ENCODE measurements at regions not wholly inside any gene's neighbourhood (a gene's known extent, or its start where the extent isn't known, plus 50 kb on each side); places are given as distances from the start of the nearest gene placed in this dataset.

DNA sequence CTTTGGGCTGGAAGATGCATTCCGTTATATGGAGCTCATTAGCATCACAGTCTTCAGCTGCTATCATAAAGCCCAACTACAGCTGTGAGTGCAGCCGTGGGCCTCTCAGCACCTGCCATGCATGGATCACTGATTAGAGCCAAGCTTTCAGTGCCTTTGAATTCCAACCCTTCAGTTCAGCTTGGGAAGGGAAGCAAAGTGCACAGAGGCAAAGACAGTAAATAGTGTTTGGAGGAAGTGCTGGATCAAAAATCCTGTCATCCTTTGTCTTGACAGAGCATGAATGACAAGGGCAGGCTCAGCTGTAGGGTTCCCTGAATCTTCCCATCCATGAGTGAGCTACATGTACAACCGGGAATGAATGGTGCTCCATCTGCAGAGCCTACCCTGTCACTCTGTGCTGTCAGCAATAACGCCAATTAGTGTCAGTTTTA, 153.7 kb downstream of the DNAJB9 start:
- Mint-ChIP-seq H3K27me3 (no peaks in the 10 kb centered on the region), H3K4me1 (ENCODE audit: low read depth in 2 of 2) (no peaks in the 10 kb centered on the region), H3K9me3 (peaks cover 15% of the 10 kb centered on the region), H3K36me3 (no peaks in the 10 kb centered on the region), H3K4me3 (no peak overlapping the region), H3K27ac (no peak overlapping the region)
- DNase-seq (ENCODE audit: low spot score) (no peak), ATAC-seq (no peak)

- H3K4me3 Mint-ChIP-seq: no peak overlapping the region
- ATAC-seq (no peak), DNase-seq (ENCODE audit: low spot score) (no peak)
- no peaks in the 10 kb centered on the region for H3K4me1 Mint-ChIP-seq (ENCODE audit: low read depth in 2 of 2)
- no peaks in the 10 kb centered on the region for H3K36me3 Mint-ChIP-seq
- no peak overlapping the region for H3K27ac Mint-ChIP-seq
- H3K27me3 Mint-ChIP-seq: no peaks in the 10 kb centered on the region
- peaks cover 14% of the 10 kb centered on the region for H3K9me3 Mint-ChIP-seq
Observed at GRCh38 chr7:108724251-108725100, 154.8 kb downstream of the DNAJB9 start.

DNA sequence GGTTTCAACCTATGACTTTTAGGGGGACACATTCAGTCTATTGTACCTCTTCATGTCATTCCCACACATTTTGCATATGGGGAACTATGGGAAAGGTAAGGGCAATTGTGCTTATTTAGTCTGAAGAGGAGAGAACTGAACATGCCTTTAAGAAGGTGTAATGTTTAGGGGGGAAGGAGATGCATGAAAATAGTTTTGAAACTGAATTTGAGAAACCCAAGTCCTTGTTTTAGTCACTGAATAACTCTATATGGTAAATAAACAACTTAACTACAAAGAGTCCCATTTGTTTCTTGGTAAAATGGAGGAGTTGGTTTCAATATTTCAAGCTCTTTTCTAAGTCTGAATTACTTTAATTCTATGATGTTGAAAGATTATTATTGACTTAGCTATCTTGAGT, 166.1 kb downstream of the DNAJB9 start:
- no peak for DNase-seq (ENCODE audit: low spot score)
- no peak overlapping the region for H3K4me3 Mint-ChIP-seq
- H3K4me1 Mint-ChIP-seq (ENCODE audit: low read depth in 2 of 2): no peaks in the 10 kb centered on the region
- no peaks in the 10 kb centered on the region for H3K36me3 Mint-ChIP-seq
- H3K9me3 Mint-ChIP-seq: peaks cover 17% of the 10 kb centered on the region
- no peak overlapping the region for H3K27ac Mint-ChIP-seq
- no peak for ATAC-seq
- H3K27me3 Mint-ChIP-seq: no peaks in the 10 kb centered on the region

DNA sequence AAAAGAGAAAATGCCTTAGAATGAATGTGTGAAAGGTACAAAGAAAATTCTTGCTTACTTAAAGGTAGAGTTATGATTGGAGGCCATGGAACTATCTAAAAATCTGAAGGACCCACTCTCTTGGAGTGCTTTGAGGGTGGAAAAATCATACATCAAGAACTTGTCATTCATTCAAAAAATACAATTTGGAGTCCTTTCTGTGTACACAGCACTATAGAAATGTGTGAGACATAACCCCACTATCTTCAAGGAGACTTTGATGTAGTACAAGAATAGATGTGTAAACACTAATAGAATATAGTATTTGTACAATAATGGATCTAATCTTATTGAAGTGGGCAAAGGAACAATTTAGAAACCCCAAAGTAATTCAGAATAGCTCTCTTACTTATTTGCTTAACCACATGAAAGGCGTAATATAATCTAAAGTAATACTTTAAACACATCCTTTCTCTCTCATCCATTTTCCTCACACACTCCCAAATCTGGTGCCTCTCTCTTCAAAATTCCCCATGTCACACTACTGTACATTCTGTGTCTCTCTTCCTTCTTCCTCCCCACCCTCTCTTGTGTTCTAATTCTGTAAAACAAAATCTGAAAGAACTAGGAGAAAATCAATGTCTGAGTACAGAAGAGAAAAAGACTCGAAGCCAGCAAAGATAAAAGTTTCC, 166.7 kb downstream of the DNAJB9 start:
- H3K4me1 Mint-ChIP-seq (ENCODE audit: low read depth in 2 of 2): no peaks in the 10 kb centered on the region
- no peak overlapping the region for H3K4me3 Mint-ChIP-seq
- H3K27me3 Mint-ChIP-seq: no peaks in the 10 kb centered on the region
- no peak overlapping the region for H3K27ac Mint-ChIP-seq
- no peak for ATAC-seq
- peaks cover 18% of the 10 kb centered on the region for H3K9me3 Mint-ChIP-seq
- no peak for DNase-seq (ENCODE audit: low spot score)
- no peaks in the 10 kb centered on the region for H3K36me3 Mint-ChIP-seq

DNA sequence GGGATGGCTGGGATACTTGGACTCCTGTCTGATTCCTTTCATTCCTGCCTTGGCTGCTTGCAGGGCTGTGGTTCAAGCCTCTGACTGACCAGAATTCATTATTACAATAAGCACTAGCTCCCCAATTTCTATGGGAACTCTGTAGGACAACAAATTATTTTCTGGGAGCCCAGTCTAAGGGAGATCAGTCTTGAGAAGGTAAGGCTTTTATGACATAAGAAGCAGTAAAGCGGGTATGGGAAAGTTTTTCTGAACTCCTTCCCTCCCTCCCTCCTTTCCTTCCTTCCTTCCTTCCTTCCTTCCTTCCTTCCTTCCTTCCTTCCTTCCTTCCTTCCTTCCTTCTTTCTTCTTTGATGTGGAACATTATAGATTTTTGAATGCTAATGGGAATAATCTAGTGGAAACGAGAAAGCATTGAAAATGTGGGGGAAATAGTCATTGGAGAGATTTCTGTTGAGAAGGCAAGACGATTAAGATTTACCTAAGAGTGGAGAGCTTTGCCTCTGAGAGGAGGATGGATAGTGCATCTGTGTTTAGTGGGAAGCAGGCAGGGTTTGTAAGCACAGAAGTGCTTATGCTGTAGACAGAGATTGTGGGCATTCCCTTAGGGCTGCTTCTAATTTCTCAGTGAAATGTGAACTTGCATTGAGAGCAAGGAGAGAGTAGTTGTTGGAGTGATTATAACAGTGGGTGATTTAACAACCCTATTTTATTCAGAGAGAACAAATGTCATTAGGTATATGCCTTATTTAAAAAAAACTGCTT, 201.5 kb downstream of the DNAJB9 start:
- DNase-seq (ENCODE audit: low spot score) (no peak), ATAC-seq (no peak)
- Mint-ChIP-seq H3K27me3 (no peaks in the 10 kb centered on the region), H3K4me3 (no peak overlapping the region), H3K27ac (no peak overlapping the region), H3K9me3 (peaks cover 3% of the 10 kb centered on the region), H3K36me3 (no peaks in the 10 kb centered on the region), H3K4me1 (ENCODE audit: low read depth in 2 of 2) (no peaks in the 10 kb centered on the region)

DNA sequence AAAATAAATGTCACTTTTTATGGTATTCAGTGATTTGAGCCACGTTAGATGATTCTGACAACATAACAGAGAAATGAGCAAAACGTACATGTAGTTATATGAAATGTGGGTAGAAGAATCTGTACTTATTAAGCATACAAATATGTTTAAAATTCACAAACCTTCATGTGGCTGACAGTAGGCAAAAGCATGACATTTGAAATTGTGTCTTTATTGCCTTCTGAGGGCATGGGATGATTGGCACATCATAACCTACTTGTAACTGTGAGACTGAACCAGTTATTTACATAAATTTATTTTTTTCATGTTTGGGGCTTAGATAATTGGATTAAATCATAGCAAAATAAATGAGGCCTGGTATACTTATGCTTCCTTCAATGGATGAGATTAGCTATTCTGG, 202.2 kb downstream of the DNAJB9 start:
- no peak overlapping the region for H3K4me3 Mint-ChIP-seq
- no peak for DNase-seq (ENCODE audit: low spot score)
- ATAC-seq: no peak
- H3K27ac Mint-ChIP-seq: no peak overlapping the region
- no peaks in the 10 kb centered on the region for H3K4me1 Mint-ChIP-seq (ENCODE audit: low read depth in 2 of 2)
- H3K36me3 Mint-ChIP-seq: no peaks in the 10 kb centered on the region
- no peaks in the 10 kb centered on the region for H3K27me3 Mint-ChIP-seq
- H3K9me3 Mint-ChIP-seq: peaks cover 3% of the 10 kb centered on the region

DNA sequence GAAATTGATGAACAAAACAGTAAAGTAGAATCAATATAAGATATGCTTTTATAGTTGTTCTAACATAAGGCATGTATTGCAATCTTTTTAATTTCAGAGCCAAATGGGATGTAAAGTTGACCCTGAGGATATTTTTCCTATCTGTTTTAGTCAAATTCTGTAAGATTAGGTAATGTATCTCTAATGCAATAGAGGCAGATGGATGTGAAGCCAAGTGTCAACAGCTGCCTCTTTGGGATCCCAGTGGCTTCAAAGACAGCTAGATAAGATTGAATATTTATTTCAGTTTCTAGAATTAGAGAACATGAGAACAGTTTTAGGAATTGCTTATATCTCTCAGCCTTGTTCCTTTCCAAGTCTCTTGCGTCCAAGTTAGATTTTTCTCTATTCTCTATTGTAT, 208.3 kb downstream of the DNAJB9 start:
- no peak for DNase-seq (ENCODE audit: low spot score)
- H3K4me1 Mint-ChIP-seq (ENCODE audit: low read depth in 2 of 2): no peaks in the 10 kb centered on the region
- peaks cover 3% of the 10 kb centered on the region for H3K9me3 Mint-ChIP-seq
- ATAC-seq: no peak
- no peak overlapping the region for H3K4me3 Mint-ChIP-seq
- H3K27me3 Mint-ChIP-seq: no peaks in the 10 kb centered on the region
- no peaks in the 10 kb centered on the region for H3K36me3 Mint-ChIP-seq
- no peak overlapping the region for H3K27ac Mint-ChIP-seq

DNA sequence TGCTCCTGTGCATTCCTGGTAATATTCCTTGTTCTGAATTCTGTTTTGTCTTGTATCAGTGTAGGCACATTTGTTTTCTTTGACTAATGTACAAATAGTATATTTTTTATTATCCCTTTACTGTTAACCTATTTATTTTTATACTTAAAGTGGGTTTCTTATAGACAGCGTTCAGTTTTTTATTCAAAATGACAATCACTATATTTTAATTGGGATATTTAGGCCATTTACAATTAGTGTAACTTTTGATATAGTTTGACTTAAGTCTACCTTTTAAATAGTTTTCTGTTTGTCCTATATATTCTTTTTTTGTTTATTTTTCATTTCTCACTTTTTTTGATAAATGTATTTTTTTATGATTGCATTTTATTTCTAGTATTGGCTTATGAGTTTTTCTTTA, 219.8 kb downstream of the DNAJB9 start:
- ATAC-seq (no peak), DNase-seq (ENCODE audit: low spot score) (no peak)
- Mint-ChIP-seq H3K36me3 (peaks cover 5% of the 10 kb centered on the region), H3K4me3 (no peak overlapping the region), H3K27ac (no peak overlapping the region), H3K27me3 (no peaks in the 10 kb centered on the region), H3K9me3 (peaks cover 15% of the 10 kb centered on the region), H3K4me1 (ENCODE audit: low read depth in 2 of 2) (no peaks in the 10 kb centered on the region)

GRCh38 chr7:108794466-108794865, 224.8 kb downstream of the DNAJB9 start:
- no peak for ATAC-seq
- Mint-ChIP-seq H3K9me3 (peaks cover 12% of the 10 kb centered on the region), H3K4me1 (ENCODE audit: low read depth in 2 of 2) (no peaks in the 10 kb centered on the region), H3K27ac (no peak overlapping the region), H3K4me3 (no peak overlapping the region), H3K27me3 (no peaks in the 10 kb centered on the region), H3K36me3 (peaks cover 5% of the 10 kb centered on the region)
- DNase-seq (ENCODE audit: low spot score): no peak

DNA sequence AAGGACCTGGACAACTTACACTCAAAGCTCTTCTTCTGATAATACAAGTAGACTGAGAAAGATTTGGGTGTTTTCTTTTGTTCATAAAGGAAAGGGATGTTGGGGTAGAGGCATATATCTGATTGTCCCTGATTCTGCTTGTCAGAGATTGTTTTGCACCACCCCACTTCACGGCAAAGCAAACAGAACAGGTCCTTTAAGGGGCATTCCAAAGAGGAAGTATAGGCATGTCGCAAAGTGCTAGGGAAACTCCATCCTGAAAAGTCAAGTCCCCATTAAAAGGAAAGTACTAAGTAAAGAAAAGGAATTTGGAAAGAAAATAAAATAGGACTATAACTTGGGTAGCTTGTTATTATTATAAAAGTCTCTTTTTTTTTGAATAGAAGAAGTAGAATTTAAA, 233.0 kb downstream of the DNAJB9 start:
- no peaks in the 10 kb centered on the region for H3K4me1 Mint-ChIP-seq (ENCODE audit: low read depth in 2 of 2)
- H3K27me3 Mint-ChIP-seq: no peaks in the 10 kb centered on the region
- DNase-seq (ENCODE audit: low spot score): no peak
- no peak overlapping the region for H3K4me3 Mint-ChIP-seq
- H3K27ac Mint-ChIP-seq: no peak overlapping the region
- peaks cover 25% of the 10 kb centered on the region for H3K9me3 Mint-ChIP-seq
- ATAC-seq: no peak
- H3K36me3 Mint-ChIP-seq: no peaks in the 10 kb centered on the region

DNA sequence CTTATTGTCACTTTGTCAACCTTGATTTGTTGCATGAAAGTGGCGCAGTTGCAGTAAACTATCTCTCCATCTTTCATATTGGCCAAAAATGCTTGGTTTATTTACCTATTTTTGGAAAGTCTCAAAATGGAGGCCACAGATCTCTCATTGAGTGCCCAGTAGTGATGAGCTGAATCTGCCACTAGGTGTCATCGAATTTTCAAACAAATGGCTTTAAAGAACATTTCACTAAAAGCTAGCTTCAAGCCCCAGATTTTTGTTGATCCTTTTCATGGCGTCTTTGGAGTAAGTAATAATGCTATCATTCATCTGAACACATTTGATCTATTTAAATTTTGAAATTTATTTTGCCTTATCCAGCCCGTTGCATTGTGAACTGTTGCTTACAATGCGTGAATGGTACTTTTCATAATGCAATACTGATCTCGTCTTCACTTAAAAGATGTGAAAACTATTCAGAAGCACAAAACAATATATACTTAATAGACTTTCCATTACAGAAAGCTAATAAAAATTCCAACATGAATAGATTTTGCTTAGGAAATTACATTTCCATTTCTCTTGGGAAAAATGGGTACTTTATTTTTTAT, 236.2 kb downstream of the DNAJB9 start:
- Mint-ChIP-seq H3K27me3 (no peaks in the 10 kb centered on the region), H3K36me3 (no peaks in the 10 kb centered on the region), H3K4me3 (no peak overlapping the region), H3K4me1 (ENCODE audit: low read depth in 2 of 2) (no peaks in the 10 kb centered on the region), H3K27ac (no peak overlapping the region), H3K9me3 (peaks cover 7% of the 10 kb centered on the region)
- DNase-seq (ENCODE audit: low spot score): no peak
- no peak for ATAC-seq

- no peak for DNase-seq (ENCODE audit: low spot score)
- Mint-ChIP-seq H3K27me3 (no peaks in the 10 kb centered on the region), H3K4me1 (ENCODE audit: low read depth in 2 of 2) (no peaks in the 10 kb centered on the region), H3K9me3 (peaks cover 3% of the 10 kb centered on the region), H3K4me3 (no peak overlapping the region), H3K36me3 (no peaks in the 10 kb centered on the region), H3K27ac (no peak overlapping the region)
- ATAC-seq: no peak
Observed at GRCh38 chr7:108808549-108809266, 239.0 kb downstream of the DNAJB9 start.

- no peak overlapping the region for H3K4me3 Mint-ChIP-seq
- H3K27me3 Mint-ChIP-seq: no peaks in the 10 kb centered on the region
- ATAC-seq (no peak), DNase-seq (ENCODE audit: low spot score) (no peak)
- no peaks in the 10 kb centered on the region for H3K4me1 Mint-ChIP-seq (ENCODE audit: low read depth in 2 of 2)
- H3K9me3 Mint-ChIP-seq: peaks cover 4% of the 10 kb centered on the region
- no peaks in the 10 kb centered on the region for H3K36me3 Mint-ChIP-seq
- no peak overlapping the region for H3K27ac Mint-ChIP-seq
Observed at GRCh38 chr7:108809356-108809755, 239.7 kb downstream of the DNAJB9 start.
